ENCODE measurements at regions not wholly inside any gene's neighbourhood (a gene's known extent, or its start where the extent isn't known, plus 50 kb on each side); places are given as distances from the start of the nearest gene placed in this dataset.

- Histone ChIP-seq H3K79me2 (ENCODE audit: low read length) (no peaks in the 10 kb centered on the region), H3K27me3 (replicated peaks; ENCODE audit: insufficient read depth, low read length) (no peaks in the 10 kb centered on the region), H3K4me1 (ENCODE audit: low read length) (no peaks in the 10 kb centered on the region), H3K36me3 (replicated peaks; ENCODE audit: insufficient read depth, low read length) (no peaks in the 10 kb centered on the region), H3K9me3 (replicated peaks; ENCODE audit: insufficient read depth, low read length) (no peaks in the 10 kb centered on the region), H3K9me2 (replicated peaks; ENCODE audit: insufficient read depth, low read length) (no peaks in the 10 kb centered on the region), H4K20me1 (ENCODE audit: insufficient read depth, low read length) (no peaks in the 10 kb centered on the region), H3K9ac (ENCODE audit: low read length) (no peak overlapping the region), H3K27ac (ENCODE audit: low read length) (no peak overlapping the region), H3K4me2 (ENCODE audit: low read depth, low read length) (no peak overlapping the region), H3K4me3 (ENCODE audit: low read length) (no peak overlapping the region), H2AFZ (ENCODE audit: low read length) (no peak overlapping the region), H3F3A (ENCODE audit: insufficient read depth, low read length) (no peaks in the 10 kb centered on the region)
- TF ChIP-seq CTCF (IDR thresholded peaks at IDR 0.05; ENCODE audit: low read length) (no peak), EZH2 (optimal IDR thresholded peaks at IDR 0.05; ENCODE audit: low read depth, low read length) (no peak), EZH2phosphoT487 (IDR thresholded peaks at IDR 0.05; ENCODE audit: low read length) (no peak)
- DNase-seq = peak; percentile 25
Measured at GRCh38 chr6:88367248-88367647, 201.1 kb upstream of the CNR1 start.

DNA sequence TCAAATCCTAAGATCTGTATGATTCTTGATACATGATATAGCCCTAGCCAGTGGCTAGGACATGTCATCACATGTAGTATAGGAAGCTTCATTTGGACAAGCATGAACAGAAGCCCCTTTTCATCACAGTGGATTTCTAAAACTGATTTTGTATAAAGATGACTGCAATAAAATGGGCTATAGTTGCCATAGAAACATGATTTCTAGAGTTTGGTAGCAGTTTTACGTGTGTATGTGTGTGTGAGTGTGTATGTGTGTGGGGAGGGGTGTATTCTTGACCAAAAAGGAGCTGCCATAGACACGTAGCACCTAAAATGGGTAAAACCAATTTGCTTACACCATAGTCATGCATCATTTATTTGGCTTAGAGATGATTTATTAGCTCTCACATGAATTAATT, 200.5 kb upstream of the CNR1 start:
- no peaks in the 10 kb centered on the region for H4K20me1 ChIP-seq (ENCODE audit: insufficient read depth, low read length)
- H3K9ac ChIP-seq (ENCODE audit: low read length) = no peak overlapping the region
- H3K36me3 ChIP-seq (replicated peaks; ENCODE audit: insufficient read depth, low read length) = no peaks in the 10 kb centered on the region
- no peaks in the 10 kb centered on the region for H3K9me3 ChIP-seq (replicated peaks; ENCODE audit: insufficient read depth, low read length)
- H3K4me2 ChIP-seq (ENCODE audit: low read depth, low read length) = no peak overlapping the region
- no peak overlapping the region for H3K4me3 ChIP-seq (ENCODE audit: low read length)
- no peak for DNase-seq
- no peaks in the 10 kb centered on the region for H3K4me1 ChIP-seq (ENCODE audit: low read length)
- H3K79me2 ChIP-seq (ENCODE audit: low read length) = no peaks in the 10 kb centered on the region
- H3K9me2 ChIP-seq (replicated peaks; ENCODE audit: insufficient read depth, low read length) = no peaks in the 10 kb centered on the region
- H3K27me3 ChIP-seq (replicated peaks; ENCODE audit: insufficient read depth, low read length) = no peaks in the 10 kb centered on the region
- H2AFZ ChIP-seq (ENCODE audit: low read length) = no peak overlapping the region
- no peak overlapping the region for H3K27ac ChIP-seq (ENCODE audit: low read length)
- H3F3A ChIP-seq (ENCODE audit: insufficient read depth, low read length) = no peaks in the 10 kb centered on the region
- TF ChIP-seq EZH2 (optimal IDR thresholded peaks at IDR 0.05; ENCODE audit: low read depth, low read length) = no peak
- no peak for TF ChIP-seq EZH2phosphoT487 (IDR thresholded peaks at IDR 0.05; ENCODE audit: low read length)
- TF ChIP-seq CTCF (IDR thresholded peaks at IDR 0.05; ENCODE audit: low read length) = no peak

- DNase-seq = no peak
- Histone ChIP-seq H3K4me1 (ENCODE audit: low read length) (no peaks in the 10 kb centered on the region), H3F3A (ENCODE audit: insufficient read depth, low read length) (no peaks in the 10 kb centered on the region), H3K9me2 (replicated peaks; ENCODE audit: insufficient read depth, low read length) (no peaks in the 10 kb centered on the region), H3K36me3 (replicated peaks; ENCODE audit: insufficient read depth, low read length) (no peaks in the 10 kb centered on the region), H2AFZ (ENCODE audit: low read length) (no peak overlapping the region), H3K27me3 (replicated peaks; ENCODE audit: insufficient read depth, low read length) (no peaks in the 10 kb centered on the region), H3K4me3 (ENCODE audit: low read length) (no peak overlapping the region), H4K20me1 (ENCODE audit: insufficient read depth, low read length) (no peaks in the 10 kb centered on the region), H3K9me3 (replicated peaks; ENCODE audit: insufficient read depth, low read length) (no peaks in the 10 kb centered on the region), H3K79me2 (ENCODE audit: low read length) (no peaks in the 10 kb centered on the region), H3K9ac (ENCODE audit: low read length) (no peak overlapping the region), H3K4me2 (ENCODE audit: low read depth, low read length) (no peak overlapping the region), H3K27ac (ENCODE audit: low read length) (no peak overlapping the region)
- TF ChIP-seq CTCF (IDR thresholded peaks at IDR 0.05; ENCODE audit: low read length) = no peak
- TF ChIP-seq EZH2phosphoT487 (IDR thresholded peaks at IDR 0.05; ENCODE audit: low read length) = no peak
- no peak for TF ChIP-seq EZH2 (optimal IDR thresholded peaks at IDR 0.05; ENCODE audit: low read depth, low read length)
Measured at GRCh38 chr6:88365656-88366055, 199.5 kb upstream of the CNR1 start.

Measured in MM.1S (cell line).